Mesendoderm (in vitro differentiated cells): ENCODE measurements at regions not wholly inside any gene's neighbourhood (a gene's known extent, or its start where the extent isn't known, plus 50 kb on each side); places are given as distances from the start of the nearest gene placed in this dataset.
A peak's percentile ranks its signal among the peaks of the same experiment; 100 is the strongest.

Experiments
- DNase-seq: peaks from one replicate; pipeline ENCODE4 v3.0.0; 2013
- H2AK5ac ChIP-seq: 2 replicates; pipeline ENCODE4 v1.6.1; 2013; ENCODE audit warnings: low read length, inconsistent platforms
- H2BK120ac ChIP-seq: 2 replicates; pipeline ENCODE4 v1.6.1; 2013; ENCODE audit warnings: low read depth, mild to moderate bottlenecking, low read length, moderate library complexity, mixed read lengths
- H2BK15ac ChIP-seq: replicated peaks from 2 replicates; pipeline ENCODE4 v1.6.1; 2013; ENCODE audit warnings: low read depth, mild to moderate bottlenecking, moderate library complexity
- H2BK5ac ChIP-seq: 2 replicates; pipeline ENCODE4 v1.6.1; 2013; ENCODE audit warnings: low read length, inconsistent platforms
- H3K18ac ChIP-seq: 2 replicates; pipeline ENCODE4 v1.6.1; 2013; ENCODE audit warnings: mild to moderate bottlenecking, low read length, mixed read lengths
- H3K23ac ChIP-seq: one replicate; pipeline ENCODE4 v1.6.1; 2013; ENCODE audit warnings: low read length
- H3K27ac ChIP-seq: 2 replicates; pipeline ENCODE4 v1.5.1; 2013; ENCODE audit warnings: low read depth, mild to moderate bottlenecking, inconsistent platforms, low read length, moderate library complexity
- H3K27me3 ChIP-seq: 2 replicates; pipeline ENCODE4 v1.6.1; 2013; ENCODE audit warnings: low read length, control low read depth, mild to moderate bottlenecking, inconsistent platforms; ENCODE audit not compliant: insufficient read depth, poor library complexity
- H3K36me3 ChIP-seq: 2 replicates; pipeline ENCODE4 v1.6.1; 2013; ENCODE audit warnings: low read length, inconsistent platforms; ENCODE audit not compliant: control insufficient read depth, insufficient read depth
- H3K4ac ChIP-seq: one replicate; pipeline ENCODE4 v1.6.1; 2013; ENCODE audit warnings: low read depth, mild to moderate bottlenecking, low read length, moderate library complexity
- H3K4me1 ChIP-seq: 2 replicates; pipeline ENCODE4 v1.6.1; 2013; ENCODE audit warnings: low read depth, low read length, inconsistent platforms; ENCODE audit not compliant: control insufficient read depth
- H3K4me2 ChIP-seq: 2 replicates; pipeline ENCODE4 v1.6.1; 2013; ENCODE audit warnings: low read length
- H3K4me3 ChIP-seq: 2 replicates; pipeline ENCODE4 v1.5.1; 2013; ENCODE audit warnings: mild to moderate bottlenecking, low read length
- H3K56ac ChIP-seq: one replicate; pipeline ENCODE4 v1.6.1; 2013; ENCODE audit warnings: low read length
- H3K79me1 ChIP-seq: 2 replicates; pipeline ENCODE4 v1.6.1; 2013; ENCODE audit warnings: low read length, inconsistent platforms
- H3K79me2 ChIP-seq: 2 replicates; pipeline ENCODE4 v1.6.1; 2013; ENCODE audit warnings: mild to moderate bottlenecking, low read length; ENCODE audit not compliant: control insufficient read depth, insufficient read depth
- H3K9ac ChIP-seq: 2 replicates; pipeline ENCODE4 v1.6.1; 2013; ENCODE audit warnings: low read length, inconsistent platforms
- H4K5ac ChIP-seq: one replicate; pipeline ENCODE4 v1.6.1; 2013; ENCODE audit warnings: low read length
- H4K8ac ChIP-seq: one replicate; pipeline ENCODE4 v1.6.1; 2013; ENCODE audit warnings: low read depth, mild to moderate bottlenecking, control low read depth, low read length, moderate library complexity
- WGBS: extraction: QIAGEN DNeasy Blood & Tissue Kit; methylation state at CpG from one replicate; pipeline ENCODE4 v1.1.7; 2013; ENCODE audit warnings: low lambda C conversion rate, missing lambda C conversion rate; ENCODE audit not compliant: insufficient coverage; ENCODE audit errors: extremely low coverage; 5-methylcytosine and 5-hydroxymethylcytosine counted together

GRCh38 chr1:58249737-58250586 lies 296.6 kb downstream of the OMA1 start:
- H2AK5ac ChIP-seq = no peak overlapping the region
- no peak overlapping the region for H3K4ac ChIP-seq
- no peak overlapping the region for H2BK120ac ChIP-seq
- H3K79me1 ChIP-seq = no peaks in the 10 kb centered on the region
- H3K4me3 ChIP-seq = peak overlapping the region; percentile 11
- no peak overlapping the region for H3K27ac ChIP-seq
- H3K23ac ChIP-seq = no peak overlapping the region
- no peaks in the 10 kb centered on the region for H3K36me3 ChIP-seq
- H3K9ac ChIP-seq = peak overlapping the region; percentile 50
- H3K18ac ChIP-seq = no peak overlapping the region
- H4K8ac ChIP-seq = no peak overlapping the region
- H2BK5ac ChIP-seq = no peak overlapping the region
- peak overlapping the region; percentile 54 for H3K56ac ChIP-seq
- WGBS = no CpG with 5 or more reads among the region's 81 CpGs
- H4K5ac ChIP-seq = no peak overlapping the region
- no peak overlapping the region for H2BK15ac ChIP-seq
- peaks cover 8% of the 10 kb centered on the region for H3K27me3 ChIP-seq
- H3K4me2 ChIP-seq = peak overlapping the region; percentile 52
- DNase-seq = peak; percentile 96
- no peaks in the 10 kb centered on the region for H3K79me2 ChIP-seq
- H3K4me1 ChIP-seq = peaks cover 6% of the 10 kb centered on the region

GRCh38 chr1:58249388-58249736 lies 297.2 kb downstream of the OMA1 start:
- Histone ChIP-seq H3K4me2 (peak overlapping the region; percentile 52), H3K56ac (peak overlapping the region; percentile 39), H2BK5ac (no peak overlapping the region), H3K4ac (no peak overlapping the region), H3K27ac (no peak overlapping the region), H2AK5ac (no peak overlapping the region), H2BK15ac (no peak overlapping the region), H3K27me3 (peaks cover 8% of the 10 kb centered on the region), H3K9ac (peak overlapping the region; percentile 39), H3K4me1 (peaks cover 6% of the 10 kb centered on the region), H3K79me2 (no peaks in the 10 kb centered on the region), H3K4me3 (no peak overlapping the region), H3K79me1 (no peaks in the 10 kb centered on the region), H3K18ac (no peak overlapping the region), H4K5ac (no peak overlapping the region), H3K36me3 (no peaks in the 10 kb centered on the region), H3K23ac (no peak overlapping the region), H4K8ac (no peak overlapping the region), H2BK120ac (no peak overlapping the region)
- no peak for DNase-seq
- no CpG with 5 or more reads among the region's 14 CpGs for WGBS

- Histone ChIP-seq H3K27me3 (peaks cover 8% of the 10 kb centered on the region), H2BK120ac (no peak overlapping the region), H3K4me2 (peak overlapping the region; percentile 14), H2BK15ac (no peak overlapping the region), H3K4me3 (no peak overlapping the region), H3K56ac (no peak overlapping the region), H4K5ac (no peak overlapping the region), H4K8ac (no peak overlapping the region), H2BK5ac (no peak overlapping the region), H3K79me2 (no peaks in the 10 kb centered on the region), H3K36me3 (no peaks in the 10 kb centered on the region), H3K79me1 (no peaks in the 10 kb centered on the region), H2AK5ac (no peak overlapping the region), H3K27ac (no peak overlapping the region), H3K4me1 (peaks cover 6% of the 10 kb centered on the region), H3K4ac (no peak overlapping the region), H3K23ac (no peak overlapping the region), H3K18ac (no peak overlapping the region), H3K9ac (peak overlapping the region; percentile 7)
- no CpG with 5 or more reads among the region's 11 CpGs for WGBS
- no peak for DNase-seq
Measured at GRCh38 chr1:58248791-58249190, 297.7 kb downstream of the OMA1 start.

- Histone ChIP-seq H3K18ac (no peak overlapping the region), H3K9ac (no peak overlapping the region), H3K36me3 (no peaks in the 10 kb centered on the region), H3K27ac (no peak overlapping the region), H3K4ac (no peak overlapping the region), H2BK5ac (no peak overlapping the region), H3K79me2 (no peaks in the 10 kb centered on the region), H2BK15ac (no peak overlapping the region), H3K79me1 (no peaks in the 10 kb centered on the region), H4K8ac (no peak overlapping the region), H3K56ac (no peak overlapping the region), H3K4me1 (peaks cover 6% of the 10 kb centered on the region), H2BK120ac (no peak overlapping the region), H2AK5ac (no peak overlapping the region), H3K4me2 (no peak overlapping the region), H3K27me3 (peaks cover 8% of the 10 kb centered on the region), H3K4me3 (no peak overlapping the region), H4K5ac (no peak overlapping the region), H3K23ac (no peak overlapping the region)
- DNase-seq = no peak
- no CpG with 5 or more reads among the region's 5 CpGs for WGBS
Measured at GRCh38 chr1:58248072-58248471, 298.5 kb downstream of the OMA1 start.

- Histone ChIP-seq H3K4me1 (peaks cover 6% of the 10 kb centered on the region), H3K79me1 (no peaks in the 10 kb centered on the region), H2BK15ac (no peak overlapping the region), H3K4me3 (no peak overlapping the region), H3K18ac (no peak overlapping the region), H2BK5ac (no peak overlapping the region), H3K36me3 (no peaks in the 10 kb centered on the region), H4K5ac (no peak overlapping the region), H3K56ac (no peak overlapping the region), H4K8ac (no peak overlapping the region), H3K23ac (no peak overlapping the region), H3K27me3 (peaks cover 8% of the 10 kb centered on the region), H2AK5ac (no peak overlapping the region), H3K4ac (no peak overlapping the region), H3K9ac (no peak overlapping the region), H3K27ac (no peak overlapping the region), H2BK120ac (no peak overlapping the region), H3K4me2 (no peak overlapping the region), H3K79me2 (no peaks in the 10 kb centered on the region)
- WGBS = 100% methylated on average over 3 of the region's 4 CpGs
- DNase-seq = no peak
Measured at GRCh38 chr1:58246549-58246948, 300.0 kb downstream of the OMA1 start.

- Histone ChIP-seq H3K4me1 (peaks cover 6% of the 10 kb centered on the region), H3K27ac (no peak overlapping the region), H2BK15ac (no peak overlapping the region), H4K8ac (no peak overlapping the region), H2AK5ac (no peak overlapping the region), H3K4me2 (no peak overlapping the region), H3K23ac (no peak overlapping the region), H3K18ac (no peak overlapping the region), H2BK5ac (no peak overlapping the region), H3K4me3 (no peak overlapping the region), H4K5ac (no peak overlapping the region), H3K79me2 (no peaks in the 10 kb centered on the region), H3K79me1 (no peaks in the 10 kb centered on the region), H3K56ac (no peak overlapping the region), H3K9ac (no peak overlapping the region), H3K36me3 (no peaks in the 10 kb centered on the region), H3K27me3 (peaks cover 8% of the 10 kb centered on the region), H3K4ac (no peak overlapping the region), H2BK120ac (no peak overlapping the region)
- no CpG with 5 or more reads among the region's 3 CpGs for WGBS
- no peak for DNase-seq
Measured at GRCh38 chr1:58244872-58245271, 301.7 kb downstream of the OMA1 start.
